Heart left ventricle (tissue), 16 donors: ENCODE measurements at regions not wholly inside any gene's neighbourhood (a gene's known extent, or its start where the extent isn't known, plus 50 kb on each side); places are given as distances from the start of the nearest gene placed in this dataset.
"Not testable (repeated sequence)": the region's sequence is repeated elsewhere in the genome, so short reads cannot be mapped to it uniquely, and the experiment has no call there.

ENCODE experiments used
- ATAC-seq, 4 donors: fragments of 200-7000 bp; cut with Tn5 transposase; one replicate each; pipeline ENCODE4 v1.9.1; 2020 to 2022; ENCODE audit warnings: moderate library complexity in 4 of 4, mild to moderate bottlenecking in 3 of 4, moderate number of reproducible peaks in 1 of 4
- DNase-seq, 5 donors: peaks; one replicate each; pipeline ENCODE4 v3.0.0-alpha.2; 2020
- H3K27ac ChIP-seq, 12 donors: fragments of 200-600 bp; sonication (generic) in 4 of 12; one replicate each; pipeline versions ENCODE4 v1.5.0 to v1.8.0; 2016 to 2022; ENCODE audit warnings: mild to moderate bottlenecking in 2 of 12
- H3K27me3 ChIP-seq, 9 donors: fragments of 200-600 bp; sonication (generic) in 2 of 9; one replicate each; pipeline versions ENCODE4 v1.5.1 to v1.8.0; 2016 to 2022; ENCODE audit warnings: mild to moderate bottlenecking in 3 of 9
- H3K36me3 ChIP-seq, 9 donors: fragments of 200-600 bp; sonication (generic) in 2 of 9; one replicate each; pipeline versions ENCODE4 v1.5.0 to v1.8.0; 2018 to 2022; ENCODE audit warnings: mild to moderate bottlenecking in 2 of 9
- H3K4me1 ChIP-seq, 12 donors: fragments of 200-600 bp; sonication (generic) in 4 of 12; one replicate each; pipeline versions ENCODE4 v1.5.0 to v1.8.0; 2016 to 2022; ENCODE audit warnings: mild to moderate bottlenecking in 3 of 12
- H3K4me3 ChIP-seq, 12 donors: fragments of 200-600 bp; sonication (generic) in 4 of 12; one replicate each; pipeline versions ENCODE4 v1.5.0 to v1.8.0; 2017 to 2022; ENCODE audit warnings: mild to moderate bottlenecking in 9 of 12, moderate library complexity in 4 of 12
- H3K9me3 ChIP-seq, 12 donors: fragments of 200-600 bp; sonication (generic) in 4 of 12; one replicate each; pipeline versions ENCODE4 v1.5.0 to v1.8.0; 2016 to 2022; ENCODE audit warnings: mild to moderate bottlenecking in 1 of 12
- CTCF ChIP-seq, 12 donors: fragments of 200-600 bp; sonication (generic) in 4 of 12; IDR thresholded peaks; one replicate each; pipeline versions ENCODE4 v1.5.0 to v1.8.0; 2018 to 2022; ENCODE audit warnings: antibody characterized with exemption in 12 of 12, mild to moderate bottlenecking in 5 of 12
- POLR2A ChIP-seq, 2 donors: fragments of 450-650 bp; IDR thresholded peaks; one replicate each; pipeline ENCODE4 v1.6.1; 2017; ENCODE audit warnings: antibody characterized with exemption in 2 of 2, mild to moderate bottlenecking in 2 of 2, moderate library complexity in 2 of 2
- WGBS, 4 donors: extraction: QIAGEN DNeasy Blood & Tissue Kit in 2 of 4; methylation state at CpG; one replicate each; pipeline versions ENCODE4 v1.1.5 to v1.1.7; 2013 to 2018; 5-methylcytosine and 5-hydroxymethylcytosine counted together
- intact Hi-C, 10 donors: fragments of 100-400 bp; cut with DNase I; formaldehyde crosslinking; loops; one replicate each; pipeline versions ENCODE4 v1.11.1 to v1.14.2; 2022
- donor health status: ischemic (EF 13 %, LVEDD 7.1; RV severe dilation, severe dysfunction).
- donor health status: healthy with polysubstance abuse.
- donor health status: DM: no; HTN: yes; CAD: no.
- donor health status: DM: no; HTN: no; CAD: no.
- donor health status: ischemic (EF 25% LVEDD 6.9; RV normal size, moderate dysfunction).
- donor health status: ischemic (EF 25% LVEDD 5.7; RV mildly dilated, moderate dysfunction).
- donor health status: healthy.
- donor health status: DM: yes; HTN: yes; CAD: no.
- donor health status: ischemic (EF 35%, LVEDD 5.7; RV mildly dilated, moderate dysfunction).
- donor health status: nonischemic (EF 11% LVEDD 7.7; RV severe dilation, severe dysfunction).
- donor health status: DM: yes; HTN: yes; CAD: no.
- donor health status: PGD.
- donor health status: ischemic (EF 29% LVEDD 5.4; RV normal size, mild dysfunction).
- donor health status: nonischemic (EF 23%, LVEDD 6.1; RV moderate dilation, normal function).

- Histone ChIP-seq H3K9me3 (peaks cover 0 to 15% (median 0%) of the 10 kb centered on the region in 12 donors), H3K4me3 (no peak overlapping the region), H3K27ac (no peak overlapping the region), H3K27me3 (no peaks in the 10 kb centered on the region), H3K4me1 (peaks cover 0 to 3% (median 0%) of the 10 kb centered on the region in 12 donors), H3K36me3 (no peaks in the 10 kb centered on the region)
- DNase-seq (no peak), ATAC-seq (no peak)
- intact Hi-C loops: no loop called here
- WGBS, 4 donors: 66 to 74% (median 73%) methylated on average over 1 of the region's 1 CpG
- TF ChIP-seq POLR2A (IDR thresholded peaks at IDR 0.05) (no peak), CTCF (IDR thresholded peaks at IDR 0.05) (no peak)
Observed at GRCh38 chr3:171915275-171915674, 72.1 kb downstream of the TMEM212 start.

GRCh38 chr3:171916888-171917287 is 73.7 kb downstream of the TMEM212 start:
- Histone ChIP-seq H3K27me3 (no peaks in the 10 kb centered on the region), H3K9me3 (peaks cover 0 to 21% (median 0%) of the 10 kb centered on the region in 12 donors), H3K4me3 (no peak overlapping the region), H3K27ac (no peak overlapping the region), H3K36me3 (no peaks in the 10 kb centered on the region), H3K4me1 (peaks cover 0 to 3% (median 0%) of the 10 kb centered on the region in 12 donors)
- DNase-seq: no peak
- no peak for ATAC-seq
- WGBS, 4 donors: 86 to 92% (median 89%) methylated on average over 3 of the region's 3 CpGs
- TF ChIP-seq CTCF (IDR thresholded peaks at IDR 0.05): no peak
- no peak for TF ChIP-seq POLR2A (IDR thresholded peaks at IDR 0.05)
- intact Hi-C loops: no loop called here

GRCh38 chr3:171922629-171923028 is 79.5 kb downstream of the TMEM212 start:
- H3K27me3 ChIP-seq, H3K27ac ChIP-seq, DNase-seq, H3K4me1 ChIP-seq, H3K4me3 ChIP-seq, ATAC-seq, intact Hi-C loops, H3K36me3 ChIP-seq: not testable (repeated sequence)
- 58 to 78% (median 65%) methylated on average over 1 of the region's 1 CpG for WGBS, 4 donors
- peaks cover 0 to 44% (median 3%) of the 10 kb centered on the region in 12 donors for H3K9me3 ChIP-seq

- H3K4me3 ChIP-seq, H3K4me1 ChIP-seq, H3K27ac ChIP-seq, intact Hi-C loops, H3K36me3 ChIP-seq, DNase-seq, H3K27me3 ChIP-seq, ATAC-seq: not testable (repeated sequence)
- peaks cover 0 to 44% (median 3%) of the 10 kb centered on the region in 12 donors for H3K9me3 ChIP-seq
- 79 to 86% (median 84%) methylated on average over 2 of the region's 2 CpGs for WGBS, 4 donors
Observed at GRCh38 chr3:171923668-171924067, 80.5 kb downstream of the TMEM212 start.

GRCh38 chr3:171924864-171925263 is 81.7 kb downstream of the TMEM212 start:
- H3K27me3 ChIP-seq, intact Hi-C loops, H3K27ac ChIP-seq, H3K4me3 ChIP-seq, H3K4me1 ChIP-seq, ATAC-seq, H3K36me3 ChIP-seq, DNase-seq: not testable (repeated sequence)
- WGBS, 4 donors: 87 to 93% (median 89%) methylated on average over 1 of the region's 1 CpG
- H3K9me3 ChIP-seq: peaks cover 0 to 43% (median 3%) of the 10 kb centered on the region in 12 donors

GRCh38 chr3:171932153-171932611 is 89.0 kb downstream of the TMEM212 start:
- Histone ChIP-seq H3K36me3 (no peaks in the 10 kb centered on the region), H3K27ac (peak overlapping the region in 1 of 12 donors; percentile 50), H3K4me3 (peak overlapping the region in 7 of 12 donors; percentile 7 to 37 (median 14)), H3K4me1 (peaks cover 0 to 33% (median 0%) of the 10 kb centered on the region in 12 donors), H3K27me3 (no peaks in the 10 kb centered on the region), H3K9me3 (peaks cover 0 to 4% (median 0%) of the 10 kb centered on the region in 12 donors)
- no peak for TF ChIP-seq CTCF (IDR thresholded peaks at IDR 0.05)
- TF ChIP-seq POLR2A (IDR thresholded peaks at IDR 0.05): no peak
- peak in 1 of 5 donors; percentile 25 for DNase-seq
- ATAC-seq: peak in 1 of 4 donors; percentile 47
- 57 to 62% (median 58%) methylated on average over 9 to 10 of the region's 10 CpGs for WGBS, 4 donors
- intact Hi-C loops: no loop called here
